HFF-Myc (cell line): ENCODE measurements at regions not wholly inside any gene's neighbourhood (a gene's known extent, or its start where the extent isn't known, plus 50 kb on each side); places are given as distances from the start of the nearest gene placed in this dataset.

Experiments
- DNase-seq: peaks from one replicate; pipeline ENCODE4 v3.0.0-alpha.2; 2011; ENCODE audit warnings: low read depth; ENCODE audit errors: extremely low read depth
- H3K4me3 ChIP-seq: replicated peaks from 2 replicates; pipeline ENCODE4 v1.5.1; 2011; ENCODE audit warnings: low read depth, mild to moderate bottlenecking, control low read depth, low read length
- CTCF ChIP-seq: IDR thresholded peaks from 2 replicates; pipeline ENCODE4 v1.5.1; 2012; ENCODE audit warnings: mild to moderate bottlenecking, low read depth, low read length, control low read depth; ENCODE audit errors: missing control alignments

- TF ChIP-seq CTCF = no peak
- no peak for DNase-seq
These were observed 1009.6 kb downstream of the FLRT2 start for GRCh38 chr14:86539361-86540070.

GRCh38 chr14:86533834-86534233, 1003.9 kb downstream of the FLRT2 start:
- no peak for TF ChIP-seq CTCF
- DNase-seq = no peak
- H3K4me3 ChIP-seq = no peak overlapping the region

More at GRCh38 chr14:86539361-86540070, 1009.6 kb downstream of the FLRT2 start:
- H3K4me3 ChIP-seq = no peak overlapping the region

GRCh38 chr14:86532219-86532618, 1002.3 kb downstream of the FLRT2 start:
- DNase-seq = no peak
- TF ChIP-seq CTCF = no peak
- H3K4me3 ChIP-seq = no peak overlapping the region

- no peak overlapping the region for H3K4me3 ChIP-seq
- no peak for TF ChIP-seq CTCF
- no peak for DNase-seq
These were observed 1000.5 kb downstream of the FLRT2 start for GRCh38 chr14:86530457-86530856.

GRCh38 chr14:86527312-86527711, 997.4 kb downstream of the FLRT2 start:
- no peak for TF ChIP-seq CTCF

GRCh38 chr14:86525673-86526072, 995.7 kb downstream of the FLRT2 start:
- H3K4me3 ChIP-seq = no peak overlapping the region
- TF ChIP-seq CTCF = no peak
- DNase-seq = no peak

More at GRCh38 chr14:86527312-86527711, 997.4 kb downstream of the FLRT2 start:
- no peak overlapping the region for H3K4me3 ChIP-seq
- DNase-seq = no peak

- no peak for TF ChIP-seq CTCF
- no peak for DNase-seq
- no peak overlapping the region for H3K4me3 ChIP-seq
These were observed 991.9 kb downstream of the FLRT2 start for GRCh38 chr14:86521843-86522242.
